HuH-7 (cell line): ENCODE measurements at regions not wholly inside any gene's neighbourhood (a gene's known extent, or its start where the extent isn't known, plus 50 kb on each side); places are given as distances from the start of the nearest gene placed in this dataset.

Experiments
- DNase-seq: peaks from one replicate; pipeline ENCODE4 v3.0.0; 2011; ENCODE audit warnings: low spot score

GRCh38 chr3:117128133-117128532, 418.6 kb downstream of the TUSC7 start:
- DNase-seq, result no peak

DNA sequence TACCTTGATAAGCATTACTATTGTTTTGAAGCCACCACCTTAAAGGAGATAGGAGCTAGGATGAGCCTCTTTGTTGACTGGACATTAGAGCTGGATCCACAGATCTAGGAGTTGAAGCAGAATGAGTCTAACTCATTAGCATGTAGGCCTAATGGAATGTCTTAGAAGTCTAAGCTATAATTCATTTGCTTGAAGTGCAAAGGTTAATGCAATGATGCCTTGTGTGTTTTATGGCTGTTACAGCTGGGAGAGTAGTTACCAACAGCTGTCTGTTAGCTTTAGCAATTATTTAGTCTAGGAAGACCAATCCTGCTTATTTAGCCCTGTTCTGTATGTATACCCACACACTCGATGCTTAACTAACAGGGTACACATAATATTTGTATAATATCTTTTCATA, 419.3 kb downstream of the TUSC7 start:
- no peak for DNase-seq

GRCh38 chr3:117129516-117129915, 419.9 kb downstream of the TUSC7 start:
- DNase-seq, result no peak

GRCh38 chr3:117130222-117130621, 420.6 kb downstream of the TUSC7 start:
- no peak for DNase-seq

DNA sequence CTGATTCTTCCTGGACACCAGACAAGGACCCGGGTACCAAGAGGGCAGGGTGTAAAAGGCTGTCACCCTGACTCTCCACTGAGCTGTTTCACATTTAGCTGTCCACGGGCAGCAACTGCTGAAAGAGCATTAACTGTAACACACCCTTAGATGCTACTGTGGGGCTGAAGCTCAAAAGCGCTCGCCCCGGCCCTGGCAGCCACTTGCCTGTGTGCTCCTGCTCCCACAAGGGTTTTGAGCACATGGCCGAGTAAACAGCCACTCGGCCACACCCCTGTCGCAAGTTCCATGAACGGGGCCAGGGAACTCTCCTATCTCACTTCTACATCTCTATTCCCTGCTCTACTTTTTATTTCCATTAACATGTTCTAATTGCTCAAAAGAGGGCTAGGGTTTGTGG, 421.7 kb downstream of the TUSC7 start:
- no peak for DNase-seq

GRCh38 chr3:117133066-117133465, 423.5 kb downstream of the TUSC7 start:
- DNase-seq, result no peak

DNA sequence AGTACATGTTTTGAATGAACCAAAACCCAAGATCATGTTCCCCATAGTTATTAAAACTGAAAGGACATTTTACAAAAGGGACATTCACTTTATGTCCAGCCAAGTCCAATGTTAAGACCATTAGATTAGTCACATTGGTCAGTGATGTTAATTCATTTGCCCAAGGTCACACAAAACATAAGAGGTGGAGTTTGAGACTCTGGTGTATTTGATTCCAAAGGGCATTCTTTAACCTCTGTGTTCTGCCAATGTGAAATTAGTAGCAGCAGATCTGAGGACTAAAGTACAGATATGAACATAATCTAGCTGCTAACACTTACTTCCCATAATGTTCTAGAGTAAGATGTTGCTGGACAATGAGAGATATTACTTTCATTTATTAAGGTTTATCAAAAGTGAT, 425.6 kb downstream of the TUSC7 start:
- DNase-seq, result no peak

- no peak for DNase-seq
Measured at GRCh38 chr3:117136003-117136402, 426.4 kb downstream of the TUSC7 start.

- DNase-seq, result no peak
Measured at GRCh38 chr3:117137065-117137464, 427.5 kb downstream of the TUSC7 start.

DNA sequence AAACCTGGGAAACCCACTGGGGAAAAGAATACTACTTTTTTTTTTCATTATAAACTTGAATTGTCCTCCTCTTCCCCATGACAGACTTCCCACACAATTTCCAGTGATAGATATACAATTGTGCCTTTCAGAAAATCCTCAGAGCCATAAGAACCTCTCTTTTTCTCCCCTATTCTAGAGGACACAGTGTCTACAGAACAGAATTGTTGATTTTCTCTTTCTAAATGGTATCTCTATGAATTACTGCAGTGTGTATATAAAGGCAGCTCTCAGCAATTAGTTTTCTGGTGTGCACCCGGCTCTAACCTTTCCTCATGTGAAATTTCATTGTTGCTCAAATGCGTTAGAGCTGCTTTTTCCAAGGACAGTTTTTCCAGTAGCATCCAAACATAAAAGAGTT, 430.1 kb downstream of the TUSC7 start:
- DNase-seq, result no peak

DNA sequence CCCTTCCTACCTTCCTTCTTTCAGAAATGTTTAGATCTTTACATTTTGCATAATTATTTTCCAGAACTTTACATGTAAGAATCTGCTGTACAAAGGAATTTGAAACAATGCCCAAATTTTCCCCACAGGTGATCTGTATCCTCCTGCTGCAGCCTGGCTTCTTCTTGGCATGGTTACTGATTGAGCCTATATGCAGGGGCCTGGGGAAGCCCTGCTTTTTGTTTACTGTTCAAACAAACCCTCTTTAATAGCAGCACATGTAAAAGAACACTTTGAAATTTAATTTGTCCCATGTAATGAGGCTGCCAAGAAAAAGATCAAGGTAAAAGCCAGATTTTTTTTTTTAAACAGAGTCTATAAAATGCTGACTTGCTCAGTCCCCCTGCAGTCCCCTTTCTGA, 432.2 kb downstream of the TUSC7 start:
- no peak for DNase-seq

- no peak for DNase-seq
Measured at GRCh38 chr3:117144853-117145252, 435.3 kb downstream of the TUSC7 start.

- no peak for DNase-seq
Measured at GRCh38 chr3:117145677-117146076, 436.1 kb downstream of the TUSC7 start.

GRCh38 chr3:117146571-117146970, 437.0 kb downstream of the TUSC7 start:
- no peak for DNase-seq

DNA sequence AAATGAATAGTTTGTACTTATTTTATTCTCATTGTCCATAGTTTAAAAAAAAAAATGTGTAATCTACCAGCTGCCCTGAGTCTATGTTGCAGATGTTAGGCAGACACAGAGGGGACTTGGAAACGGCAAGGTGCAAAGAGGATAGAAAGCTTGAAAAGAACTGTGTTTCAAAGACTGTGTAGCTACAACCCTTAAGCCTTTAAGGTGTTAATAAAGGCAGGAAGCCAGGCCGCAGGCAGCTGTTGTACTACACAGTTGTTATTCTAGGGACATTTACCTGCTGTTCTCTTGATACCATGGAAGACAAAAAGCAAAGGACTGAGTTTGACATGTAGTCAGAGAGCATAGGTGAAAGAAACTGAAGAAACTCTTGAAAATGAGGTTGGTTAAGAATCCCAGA, 440.0 kb downstream of the TUSC7 start:
- no peak for DNase-seq

GRCh38 chr3:117150628-117151027, 441.0 kb downstream of the TUSC7 start:
- DNase-seq, result no peak

GRCh38 chr3:117160176-117160575, 450.6 kb downstream of the TUSC7 start:
- no peak for DNase-seq

GRCh38 chr3:117161816-117162215, 452.2 kb downstream of the TUSC7 start:
- no peak for DNase-seq

DNA sequence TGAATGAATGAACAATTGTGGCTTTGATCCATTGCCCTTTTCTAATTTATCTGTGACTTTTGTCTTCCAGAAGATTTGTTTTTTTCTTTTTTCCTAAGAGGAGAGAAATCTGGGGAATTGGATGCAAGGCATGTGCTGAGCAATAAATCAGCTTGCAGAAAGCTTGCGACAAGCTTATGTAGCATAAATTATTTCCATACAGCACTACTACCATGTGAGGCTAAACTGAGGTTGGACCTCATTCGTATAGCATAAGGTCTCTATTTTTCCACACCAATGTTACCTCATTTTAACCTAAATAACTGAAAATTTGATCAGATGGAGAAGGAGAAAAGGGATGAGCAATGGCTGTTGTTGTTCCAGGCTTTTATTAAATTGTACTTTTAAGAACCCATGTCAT, 455.6 kb downstream of the TUSC7 start:
- no peak for DNase-seq

- DNase-seq, result no peak
Measured at GRCh38 chr3:117165601-117166051, 456.0 kb downstream of the TUSC7 start.

- no peak for DNase-seq
Measured at GRCh38 chr3:117168896-117169295, 459.3 kb downstream of the TUSC7 start.

GRCh38 chr3:117170094-117170493, 460.5 kb downstream of the TUSC7 start:
- DNase-seq, result no peak

DNA sequence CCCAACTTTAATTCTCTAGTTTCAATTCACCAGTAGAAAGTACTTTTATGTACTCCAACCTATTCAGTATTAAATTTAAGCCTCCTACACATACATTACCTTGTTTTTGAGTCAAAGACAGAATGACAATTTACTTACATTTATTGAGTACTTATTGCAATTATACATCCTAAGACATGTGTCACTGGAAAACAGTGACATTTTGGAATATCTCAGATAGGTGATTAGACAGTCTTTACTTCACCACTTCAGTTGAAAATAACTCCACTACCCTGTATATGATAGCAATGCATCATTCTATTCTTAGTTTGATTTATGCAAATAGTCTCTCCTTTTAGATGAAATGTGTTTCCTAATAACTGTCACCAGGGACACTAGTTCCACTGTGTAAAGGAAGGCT, 461.5 kb downstream of the TUSC7 start:
- DNase-seq, result no peak

DNA sequence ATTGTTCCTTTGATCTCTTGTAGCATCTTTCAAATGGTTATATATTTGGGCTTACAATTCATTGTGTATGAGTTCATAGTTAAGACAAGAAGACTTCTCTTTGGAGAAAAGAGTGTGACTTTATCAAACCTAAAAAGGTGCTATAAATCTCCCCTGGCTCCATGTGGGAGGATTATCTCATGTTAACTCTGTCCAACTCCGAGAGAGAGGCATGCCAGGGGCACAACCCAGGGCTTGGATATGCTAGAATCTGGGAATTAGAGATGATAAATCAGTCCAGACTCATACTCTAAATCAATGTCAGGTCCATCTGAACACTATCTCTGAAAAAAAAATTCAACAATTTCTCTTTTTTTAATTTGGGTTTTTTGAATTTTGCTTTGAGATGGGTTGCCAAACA, 462.8 kb downstream of the TUSC7 start:
- no peak for DNase-seq

DNA sequence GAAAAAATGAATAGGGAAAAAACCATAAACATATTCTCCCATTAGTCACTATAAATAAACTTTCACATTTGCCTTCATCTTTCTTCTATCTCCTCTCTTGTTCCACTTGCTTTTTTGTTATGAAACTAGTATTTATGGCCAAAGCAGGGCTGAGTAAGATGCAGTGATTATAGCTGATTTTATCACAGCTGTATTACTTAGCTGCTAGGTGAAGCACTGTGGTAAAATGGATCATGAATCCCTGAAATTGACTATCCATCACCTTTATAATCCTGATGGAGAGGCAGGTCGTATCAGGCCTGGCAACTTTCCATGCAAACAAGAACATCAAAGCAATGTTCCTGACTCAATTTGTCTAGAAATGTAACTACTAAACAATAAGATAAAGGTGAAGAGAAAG, 471.6 kb downstream of the TUSC7 start:
- no peak for DNase-seq
